Activated naive CD4-positive, alpha-beta T cell treated with anti-CD3 and anti-CD28 coated beads, Interleukin-2, amount 10 ng/mL, durations not matched to agents 7 days and 5 days (primary cell): ENCODE measurements at regions not wholly inside any gene's neighbourhood (a gene's known extent, or its start where the extent isn't known, plus 50 kb on each side); places are given as distances from the start of the nearest gene placed in this dataset.

ENCODE experiments used
- CTCF ChIA-PET: fragments of 350-600 bp; sonication (Branson Sonifier 250); formaldehyde crosslinking; loops from one replicate; lab custom pipeline; 2021; ENCODE audit warnings: antibody characterized with exemption; lab: Charles Lee
- DNase-seq: peaks from one replicate; pipeline ENCODE4 v3.0.0-alpha.2; 2020
- H3K27ac Mint-ChIP-seq: one replicate; pipeline ENCODE4 v1.8.0; 2021; ENCODE audit warnings: mild to moderate bottlenecking, moderate library complexity, mixed read lengths
- H3K27me3 Mint-ChIP-seq: one replicate; pipeline ENCODE4 v1.8.0; 2021; ENCODE audit warnings: mild to moderate bottlenecking, mixed read lengths
- H3K36me3 Mint-ChIP-seq: one replicate; pipeline ENCODE4 v1.8.0; 2021; ENCODE audit warnings: mixed read lengths
- H3K4me1 Mint-ChIP-seq: one replicate; pipeline ENCODE4 v1.8.0; 2021; ENCODE audit warnings: mixed read lengths
- H3K4me3 Mint-ChIP-seq: one replicate; pipeline ENCODE4 v1.8.0; 2021; ENCODE audit warnings: mild to moderate bottlenecking, moderate library complexity, mixed read lengths
- H3K9me3 Mint-ChIP-seq: one replicate; pipeline ENCODE4 v1.8.0; 2021; ENCODE audit warnings: mixed read lengths

DNA sequence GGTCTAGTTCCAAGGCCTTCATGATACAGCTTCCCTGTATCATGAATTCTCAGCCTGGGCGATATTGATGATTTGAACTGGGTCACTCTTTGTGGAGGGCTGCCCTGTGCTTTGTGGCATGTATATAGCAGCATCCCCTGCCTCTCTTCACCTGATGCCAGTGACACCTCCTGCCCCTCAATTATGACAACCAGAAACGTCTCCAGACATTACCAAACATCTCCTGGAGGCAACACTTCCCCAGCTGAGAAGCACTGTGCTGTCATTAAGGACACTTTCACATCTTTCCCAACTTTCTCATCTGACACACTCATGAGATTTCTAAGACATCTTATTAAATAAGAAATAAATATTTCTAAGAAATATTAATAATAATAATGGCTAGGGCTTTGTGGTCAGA is 315.3 kb downstream of the BCL11B start:
- CTCF ChIA-PET: no interaction called here
- H3K27me3 Mint-ChIP-seq: peaks cover 30% of the 10 kb centered on the region
- no peak overlapping the region for H3K4me3 Mint-ChIP-seq
- H3K27ac Mint-ChIP-seq: no peak overlapping the region
- no peak for DNase-seq
- H3K9me3 Mint-ChIP-seq: no peaks in the 10 kb centered on the region
- H3K4me1 Mint-ChIP-seq: no peaks in the 10 kb centered on the region
- no peaks in the 10 kb centered on the region for H3K36me3 Mint-ChIP-seq

DNA sequence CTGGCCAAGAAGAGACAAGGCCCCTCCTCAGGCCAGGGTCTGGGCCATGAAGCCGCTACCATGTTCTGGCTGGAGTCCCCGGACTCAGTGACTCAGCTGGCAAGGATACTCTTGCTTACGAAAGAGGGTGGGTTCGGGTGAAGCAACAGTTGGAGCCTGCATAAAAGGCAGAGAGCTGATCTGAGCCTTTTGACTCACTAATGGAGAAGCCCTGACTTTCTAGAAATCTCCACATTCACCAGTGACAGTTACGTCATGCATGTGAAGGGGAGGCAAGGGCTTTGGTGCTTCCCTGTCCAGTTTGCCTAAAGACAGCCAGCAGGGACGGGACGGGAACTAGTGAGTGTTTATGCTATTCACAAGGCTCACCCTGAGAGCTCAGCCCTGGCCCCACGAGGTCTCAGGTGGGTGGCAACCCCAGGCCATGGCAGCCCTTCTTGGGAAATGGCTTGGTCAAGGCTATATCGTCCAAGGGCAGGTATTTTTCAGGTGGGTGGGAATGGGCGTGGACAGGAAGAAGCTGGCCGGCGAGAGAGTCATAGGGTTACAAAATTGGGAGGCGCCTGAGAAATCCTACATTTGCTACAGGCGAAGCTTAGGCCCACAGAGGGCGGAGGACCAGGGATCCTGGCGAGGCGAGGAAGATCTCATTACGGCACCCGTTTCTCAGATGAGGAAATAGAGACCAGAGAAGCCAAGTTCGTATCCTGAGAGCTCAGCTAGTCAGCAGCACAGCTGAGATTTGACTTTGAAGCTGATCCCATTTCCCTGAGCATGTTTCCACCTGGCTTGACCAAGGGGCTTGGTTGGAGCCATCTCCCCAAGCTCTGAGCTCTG is 314.6 kb downstream of the BCL11B start:
- no peaks in the 10 kb centered on the region for H3K4me1 Mint-ChIP-seq
- CTCF ChIA-PET: no interaction called here
- no peak overlapping the region for H3K27ac Mint-ChIP-seq
- DNase-seq: no peak
- H3K4me3 Mint-ChIP-seq: no peak overlapping the region
- no peaks in the 10 kb centered on the region for H3K9me3 Mint-ChIP-seq
- H3K27me3 Mint-ChIP-seq: peaks cover 30% of the 10 kb centered on the region
- no peaks in the 10 kb centered on the region for H3K36me3 Mint-ChIP-seq

DNA sequence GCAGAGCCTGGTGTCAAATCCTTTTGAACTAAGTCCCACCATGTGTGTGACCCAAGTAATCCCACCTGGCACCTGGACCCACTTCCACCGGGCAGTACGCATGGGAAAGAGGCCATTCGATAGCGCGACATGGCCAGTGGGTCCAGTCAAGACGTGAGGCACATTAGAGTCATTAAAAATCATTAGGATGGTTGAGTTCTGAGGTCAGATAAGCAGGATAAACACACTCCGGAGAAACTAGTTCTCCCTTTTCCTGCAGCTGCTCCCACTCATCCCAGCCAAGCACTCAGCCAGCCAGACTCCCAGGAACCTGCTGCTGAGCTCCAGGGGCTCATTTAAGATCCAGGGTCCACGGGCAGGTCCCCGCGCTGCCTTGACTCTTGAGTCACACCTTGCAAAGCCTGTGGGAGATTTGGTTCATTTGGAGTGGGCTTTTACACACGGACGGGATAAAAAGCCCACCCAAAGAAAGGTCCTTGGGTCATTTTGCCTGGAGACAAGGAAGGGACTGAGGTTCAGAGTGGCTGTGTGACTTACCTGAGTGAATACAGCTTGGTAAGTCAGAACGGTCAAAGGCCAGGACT is 313.9 kb downstream of the BCL11B start:
- Mint-ChIP-seq H3K27ac (no peak overlapping the region), H3K36me3 (no peaks in the 10 kb centered on the region)

DNA sequence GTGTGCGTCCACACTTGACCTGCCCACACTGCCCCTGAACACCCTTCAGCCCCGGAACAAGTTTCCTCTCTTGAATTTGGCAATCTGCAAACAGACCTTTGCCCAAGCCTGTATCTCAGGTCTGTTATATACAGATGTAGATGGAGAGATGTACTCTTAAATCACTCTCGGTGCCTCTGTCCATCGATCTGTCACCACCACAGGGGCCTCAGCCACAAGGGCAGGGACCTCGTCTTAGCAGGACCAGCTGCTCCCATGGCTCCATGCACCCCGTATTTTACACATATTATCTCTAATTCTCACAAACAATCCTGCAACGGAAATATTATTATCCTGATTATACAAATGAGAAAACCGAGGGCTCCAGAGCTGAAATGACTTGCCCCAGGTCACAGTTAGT is 313.4 kb downstream of the BCL11B start:
- Mint-ChIP-seq H3K27ac (no peak overlapping the region), H3K9me3 (no peaks in the 10 kb centered on the region), H3K4me1 (peaks cover 3% of the 10 kb centered on the region), H3K4me3 (no peak overlapping the region), H3K27me3 (peaks cover 35% of the 10 kb centered on the region), H3K36me3 (no peaks in the 10 kb centered on the region)
- no peak for DNase-seq
- CTCF ChIA-PET: no interaction called here

More for the DNA sequence above, 313.9 kb downstream of the BCL11B start:
- Mint-ChIP-seq H3K4me1 (peaks cover 3% of the 10 kb centered on the region), H3K27me3 (peaks cover 33% of the 10 kb centered on the region), H3K9me3 (no peaks in the 10 kb centered on the region), H3K4me3 (no peak overlapping the region)
- CTCF ChIA-PET: no interaction called here
- DNase-seq: no peak

DNA sequence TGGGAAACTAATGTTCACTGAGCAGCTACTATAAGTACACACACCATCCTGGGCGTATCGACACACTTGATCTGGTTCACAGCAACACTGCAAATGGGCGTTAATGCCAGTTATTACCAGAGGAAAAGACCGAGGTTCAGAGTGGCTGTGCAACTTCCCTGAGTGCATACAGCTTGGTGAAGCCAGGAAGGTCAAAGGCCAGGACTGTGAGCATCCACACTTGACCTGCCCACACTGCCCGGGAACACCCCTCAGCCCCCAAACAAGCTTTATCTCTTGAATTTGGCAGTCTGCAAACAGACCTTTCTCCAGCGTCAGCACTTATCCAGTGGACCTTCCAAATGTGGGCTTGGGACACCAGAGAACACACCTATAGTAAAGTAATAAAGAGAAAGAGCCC is 312.6 kb downstream of the BCL11B start:
- Mint-ChIP-seq H3K27me3 (peaks cover 33% of the 10 kb centered on the region), H3K9me3 (no peaks in the 10 kb centered on the region), H3K27ac (no peak overlapping the region), H3K36me3 (no peaks in the 10 kb centered on the region), H3K4me3 (no peak overlapping the region), H3K4me1 (peaks cover 6% of the 10 kb centered on the region)
- CTCF ChIA-PET: no interaction called here
- no peak for DNase-seq

DNA sequence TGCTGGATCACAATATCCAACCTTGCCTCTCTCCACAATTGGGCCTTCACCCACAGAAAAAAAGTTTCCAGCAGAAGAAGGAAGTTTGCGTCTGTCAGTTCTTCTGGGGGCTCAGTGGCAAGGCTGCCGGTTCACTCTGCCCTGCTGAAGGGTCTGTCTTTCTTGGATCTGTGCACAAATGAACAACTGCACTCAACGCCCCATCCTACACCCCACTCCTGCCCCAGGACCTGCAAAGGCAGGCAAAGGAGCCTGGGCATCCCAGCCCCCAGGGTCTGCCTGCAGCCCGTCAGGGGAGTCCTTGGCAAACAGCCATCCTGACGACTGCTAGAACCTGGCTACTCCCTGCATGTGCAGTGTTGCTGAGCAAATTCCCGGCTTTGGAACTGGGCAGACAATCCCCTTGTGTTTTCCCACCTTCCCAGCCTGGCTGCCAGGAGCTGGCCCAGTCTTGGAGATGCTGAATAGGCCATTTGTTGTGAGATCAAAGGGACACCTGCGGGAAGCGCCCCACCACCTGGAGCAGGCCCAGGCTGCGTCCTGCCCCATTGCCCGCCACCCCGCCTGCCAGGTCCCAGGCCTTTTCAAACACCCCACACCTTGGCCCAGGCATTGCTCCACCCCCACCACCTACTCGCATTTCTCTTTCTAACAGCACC is 311.9 kb downstream of the BCL11B start:
- DNase-seq: no peak
- Mint-ChIP-seq H3K36me3 (no peaks in the 10 kb centered on the region), H3K27me3 (peaks cover 39% of the 10 kb centered on the region), H3K4me1 (peaks cover 13% of the 10 kb centered on the region), H3K4me3 (no peak overlapping the region), H3K27ac (no peak overlapping the region), H3K9me3 (no peaks in the 10 kb centered on the region)
- CTCF ChIA-PET: no interaction called here

DNA sequence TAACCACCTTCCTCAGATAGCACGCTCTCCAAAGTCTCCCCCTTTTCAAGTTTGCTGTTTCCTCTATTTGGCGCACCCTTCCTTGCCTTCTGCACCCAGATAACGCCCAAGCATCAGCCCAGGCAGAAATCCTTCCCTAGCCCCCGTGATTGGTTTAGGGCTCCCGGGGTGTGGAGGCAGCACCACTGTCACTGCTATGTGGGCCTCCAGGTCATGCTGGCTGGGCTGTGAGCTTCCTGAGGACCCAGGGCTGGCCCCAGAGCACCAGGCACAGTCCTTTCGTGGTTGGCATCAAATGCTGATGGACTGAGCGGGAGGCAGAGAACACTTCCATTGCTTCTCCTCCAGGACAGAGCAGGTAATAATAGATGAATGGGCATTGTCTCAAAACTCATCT is 311.4 kb downstream of the BCL11B start:
- H3K4me1 Mint-ChIP-seq: peaks cover 18% of the 10 kb centered on the region
- CTCF ChIA-PET: no interaction called here

DNA sequence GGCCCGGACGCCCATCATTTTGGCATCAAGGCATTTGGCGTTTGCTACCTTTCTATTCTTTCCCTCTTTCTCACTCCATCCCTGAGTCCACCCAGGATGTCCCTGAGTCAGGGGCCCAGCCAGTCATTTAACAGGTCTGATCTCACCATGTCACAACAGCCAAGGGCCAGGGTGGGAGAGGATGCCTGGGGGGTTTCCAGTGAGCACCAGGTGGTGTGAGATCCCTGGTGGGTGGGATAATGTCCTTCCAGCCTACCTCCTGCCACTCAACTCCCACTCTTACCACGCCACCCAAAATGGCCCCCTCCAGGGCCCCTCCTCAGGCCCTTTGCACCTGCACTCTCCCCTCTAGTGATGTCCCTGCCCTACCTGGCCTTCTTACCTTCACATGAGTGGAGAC is 310.8 kb downstream of the BCL11B start:
- no peak for DNase-seq
- no peaks in the 10 kb centered on the region for H3K9me3 Mint-ChIP-seq
- H3K4me3 Mint-ChIP-seq: no peak overlapping the region
- no peak overlapping the region for H3K27ac Mint-ChIP-seq
- peaks cover 38% of the 10 kb centered on the region for H3K27me3 Mint-ChIP-seq
- H3K36me3 Mint-ChIP-seq: no peaks in the 10 kb centered on the region
- CTCF ChIA-PET: no interaction called here
- H3K4me1 Mint-ChIP-seq: peaks cover 18% of the 10 kb centered on the region

More for the DNA sequence above, 311.4 kb downstream of the BCL11B start:
- no peak for DNase-seq
- Mint-ChIP-seq H3K27me3 (peaks cover 39% of the 10 kb centered on the region), H3K36me3 (no peaks in the 10 kb centered on the region), H3K27ac (no peak overlapping the region), H3K4me3 (no peak overlapping the region), H3K9me3 (no peaks in the 10 kb centered on the region)

DNA sequence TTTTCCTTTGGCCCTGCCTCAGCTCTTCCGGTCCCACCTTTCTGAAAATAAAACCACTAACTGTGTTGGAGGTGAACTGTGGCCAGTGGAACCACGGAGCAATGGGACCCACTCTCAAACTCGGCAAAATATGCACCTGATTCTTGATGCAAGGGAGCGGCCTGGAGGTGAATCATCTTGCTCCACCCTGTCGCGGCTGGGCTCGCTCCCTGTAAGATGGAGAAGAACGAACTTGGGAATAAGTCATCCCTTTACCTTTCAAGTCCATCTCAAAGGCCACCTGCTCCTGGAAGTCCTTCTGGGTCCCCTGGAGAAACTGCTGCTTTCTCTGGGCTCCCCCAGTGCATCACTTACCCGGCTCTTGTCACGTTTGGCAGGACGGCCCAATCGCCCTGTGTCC is 309.9 kb downstream of the BCL11B start:
- Mint-ChIP-seq H3K27ac (no peak overlapping the region), H3K4me3 (no peak overlapping the region)
- CTCF ChIA-PET: interaction anchor here (0.5 kb wide), 1 partner anchor 886 kb away, joined by 3 read pairs; no protein-coding TSS in a partner anchor

DNA sequence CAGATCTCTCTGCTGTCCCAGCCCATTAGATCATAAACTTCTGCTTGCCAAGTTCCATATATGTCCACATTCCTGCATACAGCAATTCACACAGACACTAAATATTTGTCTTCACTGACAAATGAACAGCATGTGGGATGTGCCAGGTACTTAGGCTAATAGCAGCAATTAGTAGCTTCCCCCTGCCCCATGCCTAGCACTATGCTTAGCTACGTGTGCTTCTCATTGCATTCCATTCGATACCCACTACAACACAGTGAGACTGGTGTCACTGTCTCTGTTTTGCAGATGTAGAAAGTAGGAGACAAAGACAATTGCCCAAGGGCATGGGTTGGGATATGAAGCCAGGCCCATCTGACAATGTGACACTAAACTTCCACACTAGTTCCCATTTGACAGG is 308.4 kb downstream of the BCL11B start:
- no peak overlapping the region for H3K4me3 Mint-ChIP-seq

More for the DNA sequence above, 309.9 kb downstream of the BCL11B start:
- no peaks in the 10 kb centered on the region for H3K9me3 Mint-ChIP-seq
- H3K36me3 Mint-ChIP-seq: no peaks in the 10 kb centered on the region
- peaks cover 37% of the 10 kb centered on the region for H3K27me3 Mint-ChIP-seq
- no peak for DNase-seq
- H3K4me1 Mint-ChIP-seq: peaks cover 18% of the 10 kb centered on the region

DNA sequence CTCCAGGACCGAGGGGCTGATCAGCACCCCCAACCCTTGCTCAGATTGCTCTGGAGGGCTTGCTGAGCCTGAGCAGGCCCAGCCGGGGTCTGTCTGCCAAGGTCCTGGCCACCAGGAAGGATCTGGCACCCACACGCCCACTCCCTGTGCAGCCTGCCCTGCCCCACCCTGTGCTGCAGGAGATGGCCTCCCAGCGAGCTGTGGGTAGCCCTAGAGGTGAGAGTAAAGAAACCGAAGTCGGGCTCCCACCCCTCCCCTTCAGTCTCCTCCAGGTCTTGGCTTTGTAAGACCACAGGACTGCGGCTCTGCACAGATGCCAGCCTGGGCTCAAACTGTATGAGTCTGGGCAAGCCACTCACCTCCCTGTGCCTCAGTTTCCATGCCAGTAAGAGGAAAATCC is 307.8 kb downstream of the BCL11B start:
- CTCF ChIA-PET: no interaction called here
- peaks cover 35% of the 10 kb centered on the region for H3K27me3 Mint-ChIP-seq
- H3K4me3 Mint-ChIP-seq: no peak overlapping the region
- no peaks in the 10 kb centered on the region for H3K9me3 Mint-ChIP-seq
- no peaks in the 10 kb centered on the region for H3K36me3 Mint-ChIP-seq
- DNase-seq: no peak
- no peak overlapping the region for H3K27ac Mint-ChIP-seq
- peaks cover 18% of the 10 kb centered on the region for H3K4me1 Mint-ChIP-seq

More for the DNA sequence above, 308.4 kb downstream of the BCL11B start:
- CTCF ChIA-PET: no interaction called here
- Mint-ChIP-seq H3K9me3 (no peaks in the 10 kb centered on the region), H3K4me1 (peaks cover 18% of the 10 kb centered on the region), H3K36me3 (no peaks in the 10 kb centered on the region), H3K27ac (no peak overlapping the region), H3K27me3 (peaks cover 35% of the 10 kb centered on the region)
- no peak for DNase-seq

DNA sequence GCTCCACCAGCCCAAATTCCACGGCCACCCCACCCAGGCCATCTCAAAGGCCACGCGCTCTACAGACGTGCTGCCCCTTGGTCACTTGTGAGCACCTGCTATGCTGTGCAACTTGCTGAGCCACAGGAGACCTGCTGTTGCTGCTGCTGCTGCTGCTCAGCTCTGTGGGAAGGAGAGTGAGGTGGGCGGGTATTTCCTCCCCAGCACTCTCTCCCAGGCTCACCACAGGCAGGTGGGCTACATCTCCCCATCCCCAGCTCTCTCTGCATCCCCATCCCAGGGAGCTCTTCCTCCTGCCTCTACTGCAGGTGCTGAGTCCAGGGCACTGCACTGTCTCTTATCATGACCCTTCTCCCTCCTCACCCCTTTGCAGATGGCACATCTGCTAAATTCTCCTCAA is 306.9 kb downstream of the BCL11B start:
- Mint-ChIP-seq H3K27me3 (peaks cover 31% of the 10 kb centered on the region), H3K36me3 (no peaks in the 10 kb centered on the region), H3K27ac (no peak overlapping the region), H3K4me1 (peaks cover 18% of the 10 kb centered on the region), H3K4me3 (no peak overlapping the region), H3K9me3 (no peaks in the 10 kb centered on the region)
- no peak for DNase-seq
- CTCF ChIA-PET: no interaction called here

DNA sequence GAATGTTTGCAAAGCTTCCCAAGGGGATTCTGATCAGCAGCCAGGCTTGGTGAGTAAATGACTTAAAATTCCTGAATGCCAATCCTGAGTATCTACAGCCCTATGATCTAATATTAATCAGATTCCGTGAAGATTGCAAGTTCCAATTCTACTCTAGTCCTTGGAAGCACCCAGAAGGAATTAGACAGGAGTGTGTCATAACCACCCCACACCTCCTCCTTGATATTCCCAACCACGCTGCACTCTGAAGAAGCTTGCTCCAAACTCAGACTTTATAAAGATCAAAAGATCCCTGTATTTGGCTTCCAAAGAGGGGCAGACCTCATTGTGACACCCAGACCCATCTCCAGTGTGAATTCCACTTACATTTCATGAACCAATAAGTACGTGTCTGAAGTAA is 306.0 kb downstream of the BCL11B start:
- no peaks in the 10 kb centered on the region for H3K36me3 Mint-ChIP-seq
- H3K4me1 Mint-ChIP-seq: peaks cover 18% of the 10 kb centered on the region
- no peak overlapping the region for H3K27ac Mint-ChIP-seq

DNA sequence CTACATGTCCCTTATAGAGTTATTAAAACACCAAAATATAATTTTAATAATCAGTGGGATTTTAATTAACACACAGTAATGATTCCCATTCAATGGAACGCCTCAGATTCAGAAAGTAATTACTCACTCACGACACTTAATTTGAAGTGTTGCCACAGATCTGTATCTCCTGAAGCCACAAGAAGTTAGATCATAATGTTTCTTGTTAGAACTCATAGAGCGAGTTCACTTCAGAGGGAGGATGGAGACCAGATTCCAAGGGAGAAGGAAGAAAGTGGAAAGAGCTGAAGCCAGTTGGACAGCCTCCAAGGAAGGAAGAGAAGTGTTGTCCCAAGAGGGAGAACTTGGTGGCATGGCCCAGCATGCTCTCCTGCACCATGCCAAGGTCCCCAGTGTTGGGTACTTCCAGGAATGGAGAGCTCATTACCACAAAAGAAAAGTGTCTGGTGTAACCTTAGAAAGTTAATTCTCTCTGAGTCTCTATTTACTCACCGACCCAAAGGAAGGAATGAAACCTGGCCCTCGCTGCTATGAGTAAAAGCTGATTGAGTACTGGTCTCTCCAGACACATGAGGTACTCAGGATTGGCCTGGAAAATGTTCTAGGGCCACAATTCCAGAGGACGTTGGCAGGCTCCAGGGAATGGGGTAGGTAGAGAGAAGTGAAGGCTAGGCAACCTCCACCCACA is 305.4 kb downstream of the BCL11B start:
- H3K27ac Mint-ChIP-seq: no peak overlapping the region
- no peak for DNase-seq
- no peaks in the 10 kb centered on the region for H3K9me3 Mint-ChIP-seq
- peaks cover 18% of the 10 kb centered on the region for H3K4me1 Mint-ChIP-seq
- CTCF ChIA-PET: no interaction called here
- H3K4me3 Mint-ChIP-seq: no peak overlapping the region
- H3K27me3 Mint-ChIP-seq: peaks cover 26% of the 10 kb centered on the region
- H3K36me3 Mint-ChIP-seq: no peaks in the 10 kb centered on the region

More for the DNA sequence above, 306.0 kb downstream of the BCL11B start:
- Mint-ChIP-seq H3K9me3 (no peaks in the 10 kb centered on the region), H3K4me3 (no peak overlapping the region), H3K27me3 (peaks cover 29% of the 10 kb centered on the region)
- CTCF ChIA-PET: no interaction called here
- DNase-seq: no peak
